ENCODE measurements at regions not wholly inside any gene's neighbourhood (a gene's known extent, or its start where the extent isn't known, plus 50 kb on each side); places are given as distances from the start of the nearest gene placed in this dataset.
A peak's percentile ranks its signal among the peaks of the same experiment; 100 is the strongest.

DNA sequence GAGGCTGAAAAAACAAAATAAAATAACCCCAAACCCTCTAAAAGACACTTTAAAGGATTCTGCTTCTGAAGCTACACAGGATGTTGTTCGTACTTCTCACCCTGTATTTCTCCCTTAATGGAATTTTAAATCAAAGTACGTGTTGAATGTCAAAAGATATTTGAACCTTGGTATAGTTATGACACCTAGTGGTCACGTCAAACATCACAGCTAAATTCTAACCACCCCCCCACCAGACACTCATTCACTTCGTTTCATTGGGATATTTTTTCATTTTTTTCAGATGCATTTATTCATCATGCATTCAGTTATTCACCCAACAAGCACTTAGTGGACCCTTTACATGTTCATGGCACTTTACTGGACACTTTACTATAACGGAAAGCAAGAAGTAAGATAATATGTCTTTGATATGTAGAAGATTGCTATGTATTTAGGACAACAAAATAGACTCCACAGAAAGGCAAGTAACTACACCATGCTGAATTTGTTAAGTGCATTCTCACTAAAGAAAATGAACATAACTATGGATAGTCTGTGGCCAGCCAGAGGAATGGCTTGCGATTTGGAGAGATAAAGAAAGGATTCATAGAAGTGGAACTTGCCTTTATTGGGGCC is 62.5 kb upstream of the GPR174 start:
- H3K4me3 ChIP-seq (replicated peaks in 1 of 2; ENCODE audit: low read depth in 2 of 2, low read length in 2 of 2): no peak overlapping the region
- TF ChIP-seq, protein P1, sequence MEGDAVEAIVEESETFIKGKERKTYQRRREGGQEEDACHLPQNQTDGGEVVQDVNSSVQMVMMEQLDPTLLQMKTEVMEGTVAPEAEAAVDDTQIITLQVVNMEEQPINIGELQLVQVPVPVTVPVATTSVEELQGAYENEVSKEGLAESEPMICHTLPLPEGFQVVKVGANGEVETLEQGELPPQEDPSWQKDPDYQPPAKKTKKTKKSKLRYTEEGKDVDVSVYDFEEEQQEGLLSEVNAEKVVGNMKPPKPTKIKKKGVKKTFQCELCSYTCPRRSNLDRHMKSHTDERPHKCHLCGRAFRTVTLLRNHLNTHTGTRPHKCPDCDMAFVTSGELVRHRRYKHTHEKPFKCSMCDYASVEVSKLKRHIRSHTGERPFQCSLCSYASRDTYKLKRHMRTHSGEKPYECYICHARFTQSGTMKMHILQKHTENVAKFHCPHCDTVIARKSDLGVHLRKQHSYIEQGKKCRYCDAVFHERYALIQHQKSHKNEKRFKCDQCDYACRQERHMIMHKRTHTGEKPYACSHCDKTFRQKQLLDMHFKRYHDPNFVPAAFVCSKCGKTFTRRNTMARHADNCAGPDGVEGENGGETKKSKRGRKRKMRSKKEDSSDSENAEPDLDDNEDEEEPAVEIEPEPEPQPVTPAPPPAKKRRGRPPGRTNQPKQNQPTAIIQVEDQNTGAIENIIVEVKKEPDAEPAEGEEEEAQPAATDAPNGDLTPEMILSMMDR (IDR thresholded peaks at IDR 0.05; ENCODE audit: low read depth, low read length): peak; percentile 39
- peak; percentile 29 to 57 for DNase-seq (ENCODE audit: low read depth in 2 of 2)

DNA sequence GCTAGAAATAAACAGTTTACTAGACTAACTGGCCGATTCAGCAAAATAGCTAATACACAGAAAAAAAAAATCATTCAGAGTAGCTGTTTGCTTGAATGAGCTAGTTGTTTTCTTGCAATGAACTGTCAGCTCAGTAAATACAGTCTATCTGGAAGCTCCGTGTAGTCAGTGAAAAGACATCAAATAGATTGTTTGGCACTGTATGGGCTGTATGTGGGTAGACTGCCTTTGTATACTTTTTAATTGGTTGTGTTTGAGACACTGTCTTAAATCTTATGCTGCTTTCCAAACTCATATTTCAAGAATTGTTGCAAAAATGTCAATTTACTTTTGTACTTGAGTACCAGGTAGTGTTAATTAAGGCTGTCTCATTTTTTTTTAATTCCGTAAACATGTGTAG is 61.6 kb upstream of the GPR174 start:
- TF ChIP-seq, protein P1 (IDR thresholded peaks at IDR 0.05; ENCODE audit: low read depth, low read length): no peak
- H3K4me3 ChIP-seq (replicated peaks in 1 of 2; ENCODE audit: low read depth in 2 of 2, low read length in 2 of 2): no peak overlapping the region
- DNase-seq (ENCODE audit: low read depth in 2 of 2): no peak

DNA sequence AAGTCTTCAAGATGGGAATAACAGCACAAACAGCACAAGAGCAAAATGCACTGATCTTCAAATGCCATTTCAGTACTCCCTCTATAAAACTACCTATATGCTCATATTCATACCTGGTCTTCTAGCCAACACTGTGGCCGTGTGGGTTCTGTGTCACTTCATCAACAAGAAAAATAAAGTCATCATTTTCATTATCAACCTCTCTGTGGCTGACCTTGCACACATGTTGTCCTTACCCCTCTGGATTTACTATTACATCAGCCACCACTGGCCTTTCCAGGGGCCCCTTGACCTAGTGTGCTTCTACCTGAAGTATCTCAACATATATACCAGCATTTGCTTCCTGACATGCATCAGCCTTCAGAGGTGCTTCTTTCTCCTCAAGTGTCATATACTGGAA is 59.6 kb upstream of the GPR174 start:
- no peak overlapping the region for H3K4me3 ChIP-seq (replicated peaks in 1 of 2; ENCODE audit: low read depth in 2 of 2, low read length in 2 of 2)
- TF ChIP-seq, protein P1 (IDR thresholded peaks at IDR 0.05; ENCODE audit: low read depth, low read length): no peak
- no peak for DNase-seq (ENCODE audit: low read depth in 2 of 2)

DNA sequence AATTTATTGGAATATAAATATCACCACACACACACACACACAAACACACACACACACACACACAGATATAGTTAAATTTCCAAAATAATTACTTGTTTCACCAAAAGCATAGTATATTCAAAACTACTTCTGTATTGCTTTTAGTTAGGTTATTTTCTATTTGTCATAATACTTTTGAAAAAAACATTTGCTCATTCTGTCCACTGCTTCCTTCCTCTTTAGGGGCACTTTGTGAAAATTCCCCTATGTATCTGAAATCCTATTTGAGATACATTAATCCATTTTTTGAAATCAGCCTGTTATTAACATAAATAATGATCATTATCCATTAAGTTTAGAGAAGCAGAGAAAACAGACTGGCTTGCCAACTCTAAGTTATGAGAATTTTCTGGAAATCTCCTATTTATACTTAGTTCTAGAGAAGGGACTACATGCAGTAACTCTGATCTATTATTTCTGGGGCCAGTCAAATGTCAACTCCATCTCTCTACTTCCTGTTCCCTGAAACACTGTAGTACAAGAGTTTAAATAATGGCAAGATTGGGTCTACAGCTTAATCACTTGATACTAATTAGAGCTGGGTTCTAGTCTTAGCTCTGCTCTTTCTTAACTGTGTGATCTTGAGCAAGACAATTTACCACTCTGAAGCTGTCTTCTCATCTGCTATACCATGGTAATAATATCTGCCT is 54.4 kb upstream of the GPR174 start:
- DNase-seq (ENCODE audit: low read depth in 2 of 2): no peak
- H3K4me3 ChIP-seq (replicated peaks in 1 of 2; ENCODE audit: low read depth in 2 of 2, low read length in 2 of 2): no peak overlapping the region
- TF ChIP-seq, protein P1 (IDR thresholded peaks at IDR 0.05; ENCODE audit: low read depth, low read length): no peak

DNA sequence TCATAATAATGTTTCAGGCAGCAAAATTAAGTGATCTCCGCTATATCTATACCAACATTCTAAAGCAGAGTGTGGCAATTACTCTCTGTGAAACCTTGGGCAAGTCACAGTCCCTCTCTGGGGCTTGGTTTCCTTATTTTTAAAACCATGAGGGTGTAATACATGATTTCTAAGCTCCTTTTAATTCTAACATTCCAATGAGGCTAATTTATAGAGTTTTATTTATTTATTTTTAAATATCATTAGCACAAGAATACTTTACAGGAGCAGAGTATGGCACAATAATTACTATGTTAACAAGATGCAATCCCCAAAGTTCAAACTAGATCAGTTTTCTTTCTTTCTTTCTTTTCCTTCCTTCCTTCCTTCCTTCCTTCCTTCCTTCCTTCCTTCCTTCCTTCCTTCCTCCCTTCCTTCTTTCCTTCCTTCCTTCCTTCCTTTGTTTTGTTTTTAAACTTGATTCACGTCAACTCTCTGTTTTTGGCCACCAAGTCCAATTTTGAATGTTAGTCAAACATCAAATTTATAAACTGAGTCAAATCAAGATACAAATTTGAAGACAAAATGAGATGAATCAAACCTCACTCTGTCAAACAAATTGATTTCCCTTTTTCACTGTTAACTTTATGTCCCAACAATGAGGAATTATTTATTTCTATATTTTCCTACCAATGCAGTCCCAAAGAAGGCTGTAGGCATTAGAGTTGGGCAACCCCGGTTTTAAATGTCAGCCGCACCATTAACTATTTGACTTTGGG is 50.2 kb upstream of the GPR174 start:
- TF ChIP-seq, protein P1 (IDR thresholded peaks at IDR 0.05; ENCODE audit: low read depth, low read length): no peak
- no peak overlapping the region for H3K4me3 ChIP-seq (replicated peaks in 1 of 2; ENCODE audit: low read depth in 2 of 2, low read length in 2 of 2)
- no peak for DNase-seq (ENCODE audit: low read depth in 2 of 2)

All from cardiac fibroblast (primary cell).